22Rv1 (cell line): ENCODE measurements at regions not wholly inside any gene's neighbourhood (a gene's known extent, or its start where the extent isn't known, plus 50 kb on each side); places are given as distances from the start of the nearest gene placed in this dataset.

Experiments
- H3K27ac ChIP-seq: fragments of 450-650 bp; 2 replicates; pipeline ENCODE4 v1.5.1; 2017
- ZFX ChIP-seq: fragments of 450-650 bp; IDR thresholded peaks from 2 replicates; pipeline ENCODE4 v1.6.1; 2017; ENCODE audit warnings: antibody characterized with exemption, borderline replicate concordance
- TF ChIP-seq, protein P1 (sequence below): fragments of 450-650 bp; IDR thresholded peaks from 2 replicates; pipeline ENCODE4 v1.5.1; 2017; ENCODE audit warnings: mild to moderate bottlenecking

DNA sequence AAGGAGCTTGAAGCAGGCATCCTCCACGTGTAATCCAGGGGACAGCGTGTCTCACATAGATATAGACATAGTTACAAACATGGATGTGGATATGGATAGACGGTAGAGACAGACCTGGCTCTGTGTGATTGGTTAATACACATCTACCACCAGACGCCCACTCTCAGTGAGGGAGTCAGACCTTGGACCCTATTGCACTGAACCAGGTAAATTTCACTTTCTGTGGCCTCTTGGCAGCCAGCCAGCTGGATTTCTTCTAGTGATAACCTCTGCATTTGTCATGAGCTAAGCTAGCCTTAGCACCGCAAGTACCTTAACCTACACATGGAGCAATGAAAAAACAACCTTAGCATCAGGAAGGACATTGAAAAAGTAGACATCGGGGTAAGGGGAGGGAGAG is 79.2 kb upstream of the ACSL4 start:
- TF ChIP-seq, protein P1, sequence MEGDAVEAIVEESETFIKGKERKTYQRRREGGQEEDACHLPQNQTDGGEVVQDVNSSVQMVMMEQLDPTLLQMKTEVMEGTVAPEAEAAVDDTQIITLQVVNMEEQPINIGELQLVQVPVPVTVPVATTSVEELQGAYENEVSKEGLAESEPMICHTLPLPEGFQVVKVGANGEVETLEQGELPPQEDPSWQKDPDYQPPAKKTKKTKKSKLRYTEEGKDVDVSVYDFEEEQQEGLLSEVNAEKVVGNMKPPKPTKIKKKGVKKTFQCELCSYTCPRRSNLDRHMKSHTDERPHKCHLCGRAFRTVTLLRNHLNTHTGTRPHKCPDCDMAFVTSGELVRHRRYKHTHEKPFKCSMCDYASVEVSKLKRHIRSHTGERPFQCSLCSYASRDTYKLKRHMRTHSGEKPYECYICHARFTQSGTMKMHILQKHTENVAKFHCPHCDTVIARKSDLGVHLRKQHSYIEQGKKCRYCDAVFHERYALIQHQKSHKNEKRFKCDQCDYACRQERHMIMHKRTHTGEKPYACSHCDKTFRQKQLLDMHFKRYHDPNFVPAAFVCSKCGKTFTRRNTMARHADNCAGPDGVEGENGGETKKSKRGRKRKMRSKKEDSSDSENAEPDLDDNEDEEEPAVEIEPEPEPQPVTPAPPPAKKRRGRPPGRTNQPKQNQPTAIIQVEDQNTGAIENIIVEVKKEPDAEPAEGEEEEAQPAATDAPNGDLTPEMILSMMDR: no peak
- no peak for TF ChIP-seq ZFX
- no peak overlapping the region for H3K27ac ChIP-seq

DNA sequence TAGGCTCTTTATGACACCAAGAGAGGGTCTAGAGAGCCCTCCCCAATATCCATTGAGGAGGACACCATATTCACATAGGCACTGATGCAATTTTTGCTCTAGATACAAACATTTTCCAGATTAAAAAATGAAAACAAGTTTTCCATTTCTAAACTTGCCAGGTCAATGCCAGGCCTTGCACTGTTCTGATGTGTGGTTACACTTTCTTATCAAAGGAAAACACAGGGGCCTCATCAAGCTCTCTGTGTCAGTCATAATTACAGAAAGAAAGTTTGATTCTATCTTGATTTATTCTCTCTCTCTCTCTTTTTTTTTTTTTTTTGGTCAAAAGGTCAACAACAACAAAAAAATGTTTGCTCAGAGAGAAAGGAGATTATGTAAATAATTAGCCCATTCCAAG is 80.2 kb upstream of the ACSL4 start:
- TF ChIP-seq, protein P1: no peak
- no peak for TF ChIP-seq ZFX
- no peak overlapping the region for H3K27ac ChIP-seq

DNA sequence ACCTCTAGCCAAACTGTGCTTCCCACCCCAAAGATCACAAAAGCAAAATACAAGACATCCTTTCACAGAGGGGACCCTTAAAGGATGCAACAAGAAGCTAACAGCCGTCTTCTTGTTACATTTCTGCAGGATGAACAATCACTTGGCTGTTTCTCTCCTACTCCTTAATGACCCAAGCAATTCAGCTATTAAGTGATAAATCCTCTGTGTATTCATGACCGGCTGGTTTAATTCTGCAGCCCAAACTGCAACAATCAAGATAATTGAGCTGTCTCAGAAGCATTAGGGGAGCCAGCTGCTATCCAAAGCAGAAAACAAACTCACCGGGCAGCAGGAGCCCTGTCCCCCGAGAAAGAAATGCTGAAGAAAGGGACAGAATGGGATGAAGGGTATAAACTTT is 85.9 kb upstream of the ACSL4 start:
- no peak overlapping the region for H3K27ac ChIP-seq
- no peak for TF ChIP-seq ZFX
- TF ChIP-seq, protein P1: no peak

DNA sequence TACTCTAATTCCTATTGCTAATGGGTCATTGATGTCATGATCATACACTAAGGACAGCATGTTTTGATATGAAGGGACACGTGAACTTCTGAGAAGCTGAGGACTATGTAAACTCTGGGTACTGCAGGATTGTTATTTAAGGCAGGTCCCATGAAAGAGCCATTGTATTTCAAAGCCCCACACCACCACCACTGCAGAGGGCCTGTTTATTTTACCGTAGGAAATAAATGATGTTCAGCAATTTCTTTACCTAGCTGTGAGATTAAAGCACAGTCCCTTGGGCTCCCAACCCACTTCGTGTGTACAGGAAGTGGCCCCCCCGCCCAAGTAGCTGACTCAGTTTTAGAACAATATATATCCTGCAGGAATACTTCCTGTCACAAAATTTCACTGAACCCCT is 89.8 kb upstream of the ACSL4 start:
- TF ChIP-seq ZFX: no peak
- TF ChIP-seq, protein P1: no peak
- no peak overlapping the region for H3K27ac ChIP-seq

DNA sequence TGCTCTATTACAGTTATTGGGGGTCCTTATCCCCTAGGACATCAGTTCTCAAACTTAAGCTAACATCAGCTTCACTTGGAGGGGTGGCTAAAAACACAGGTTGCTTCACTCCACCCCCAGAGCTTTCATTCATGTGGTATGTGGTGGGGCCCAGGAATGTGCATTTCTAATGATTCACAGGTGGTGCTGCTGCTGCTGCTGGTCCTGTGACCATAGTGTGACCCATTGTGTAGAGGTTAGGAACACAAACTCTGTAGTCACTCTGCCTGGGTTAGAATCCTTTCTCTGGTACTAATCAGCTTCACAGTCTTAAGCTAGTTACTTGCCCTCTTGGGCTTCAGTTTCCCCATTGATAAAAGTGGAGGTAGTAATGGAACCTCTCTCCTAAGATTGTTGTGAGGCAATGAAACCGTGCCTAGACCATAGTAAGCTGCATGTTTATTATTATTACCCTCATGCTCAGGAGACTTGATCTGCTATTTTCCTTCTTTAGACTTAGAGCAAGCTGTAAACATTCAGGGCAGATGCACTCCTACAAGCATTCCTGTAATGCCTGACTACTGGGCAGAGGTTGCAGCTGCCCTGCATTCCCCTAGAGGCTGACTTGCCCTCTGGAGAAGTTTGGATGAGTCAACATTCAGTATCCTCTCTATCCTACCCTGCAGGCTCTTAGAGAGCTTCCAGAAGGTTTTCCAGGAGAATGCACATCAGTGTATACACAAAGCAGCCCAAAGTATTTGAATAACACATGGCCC is 94.1 kb upstream of the ACSL4 start:
- H3K27ac ChIP-seq: no peak overlapping the region
- TF ChIP-seq ZFX: no peak
- TF ChIP-seq, protein P1: no peak

DNA sequence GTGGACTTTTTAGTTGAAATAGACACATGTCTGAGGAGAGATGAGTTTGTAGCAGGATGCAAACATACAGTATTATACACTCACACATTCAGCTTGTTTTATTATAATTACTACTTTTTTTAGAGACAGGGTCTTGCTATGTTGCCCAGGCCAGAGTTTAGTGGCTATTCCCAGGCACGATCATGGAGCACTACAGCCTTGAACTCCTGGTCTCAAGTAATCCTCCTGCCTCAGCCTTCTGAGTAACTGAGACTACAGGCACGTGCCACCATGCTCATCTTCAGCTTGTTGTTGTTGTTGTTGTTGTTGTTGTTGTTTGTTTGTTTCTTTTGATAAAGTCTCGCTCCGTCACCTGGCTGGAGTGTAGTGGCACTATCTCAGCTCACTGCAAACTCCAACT is 94.7 kb upstream of the ACSL4 start:
- TF ChIP-seq, protein P1: no peak
- TF ChIP-seq ZFX: no peak
- no peak overlapping the region for H3K27ac ChIP-seq

DNA sequence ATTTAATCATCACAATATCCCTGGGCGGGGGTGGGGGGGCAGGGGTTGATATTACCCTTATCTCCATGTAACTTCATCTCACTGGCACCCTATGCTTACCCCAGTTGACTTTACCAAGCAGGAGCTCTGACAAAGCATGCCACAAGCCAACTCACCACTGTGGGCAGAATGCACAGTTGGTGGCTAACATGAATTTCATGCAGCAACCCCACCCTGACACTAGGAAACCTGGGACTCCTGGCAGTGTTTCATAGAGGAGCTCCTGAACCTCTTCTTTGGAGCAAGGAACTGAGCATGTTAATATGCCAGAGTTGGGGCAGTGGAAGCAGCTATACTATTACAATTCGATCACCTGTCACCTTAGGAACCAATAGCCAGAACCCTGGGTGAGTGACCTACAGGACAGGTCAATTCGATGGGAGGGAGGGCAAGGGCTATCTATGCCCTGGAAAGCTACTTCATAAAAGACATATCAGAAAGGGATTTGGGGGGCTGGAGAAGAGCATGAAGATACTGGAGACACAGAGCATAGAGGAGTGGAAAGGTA is 97.2 kb upstream of the ACSL4 start:
- H3K27ac ChIP-seq: no peak overlapping the region
- TF ChIP-seq, protein P1: no peak
- no peak for TF ChIP-seq ZFX
